Trophoblast cell (in vitro differentiated cells and primary cell): ENCODE measurements at regions not wholly inside any gene's neighbourhood (a gene's known extent, or its start where the extent isn't known, plus 50 kb on each side); places are given as distances from the start of the nearest gene placed in this dataset.
A peak's percentile ranks its signal among the peaks of the same experiment; 100 is the strongest.

Experiments used
- DNase-seq, 2 donors: peaks; one replicate each; pipeline ENCODE4 v3.0.0-alpha.2; 2016
- H2AFZ ChIP-seq: 2 replicates; pipeline ENCODE4 v1.6.1; 2013; ENCODE audit warnings: low read length, moderate library complexity, mild to moderate bottlenecking; ENCODE audit not compliant: insufficient read depth, poor library complexity
- H2AK5ac ChIP-seq: 2 replicates; pipeline ENCODE4 v1.6.1; 2013; ENCODE audit warnings: mild to moderate bottlenecking, low read length
- H2BK120ac ChIP-seq: 2 replicates; pipeline ENCODE4 v1.6.1; 2013; ENCODE audit warnings: low read length, mild to moderate bottlenecking, moderate library complexity; ENCODE audit not compliant: insufficient read depth, poor library complexity
- H2BK12ac ChIP-seq: 2 replicates; pipeline ENCODE4 v1.6.1; 2013; ENCODE audit warnings: mild to moderate bottlenecking, low read length, moderate library complexity
- H2BK5ac ChIP-seq: 2 replicates; pipeline ENCODE4 v1.6.1; 2013; ENCODE audit warnings: low read length, low read depth, moderate library complexity, mild to moderate bottlenecking; ENCODE audit not compliant: poor library complexity
- H3K14ac ChIP-seq: 2 replicates; pipeline ENCODE4 v1.6.1; 2013; ENCODE audit warnings: mild to moderate bottlenecking, low read length
- H3K18ac ChIP-seq: 2 replicates; pipeline ENCODE4 v1.6.1; 2013; ENCODE audit warnings: mild to moderate bottlenecking, low read length
- H3K23ac ChIP-seq: 2 replicates; pipeline ENCODE4 v1.6.1; 2013; ENCODE audit warnings: low read length
- H3K27ac ChIP-seq: 2 replicates; pipeline ENCODE4 v1.5.1; 2013; ENCODE audit warnings: low read depth, mild to moderate bottlenecking, inconsistent platforms, low read length, moderate library complexity
- H3K27me3 ChIP-seq: 2 replicates; pipeline ENCODE4 v1.6.1; 2013; ENCODE audit warnings: inconsistent platforms, mild to moderate bottlenecking, low read length, moderate library complexity; ENCODE audit not compliant: insufficient read depth
- H3K36me3 ChIP-seq, 2 experiments: 1 replicate in 1 of 2; 2 replicates in 1 of 2; pipeline ENCODE4 v1.6.1; 2013; ENCODE audit warnings: low read length in 2 of 2, mild to moderate bottlenecking in 2 of 2, moderate library complexity in 1 of 2; ENCODE audit not compliant: insufficient read depth in 2 of 2, control insufficient read depth in 1 of 2
- H3K4ac ChIP-seq: 2 replicates; pipeline ENCODE4 v1.6.1; 2013; ENCODE audit warnings: low read depth, mild to moderate bottlenecking, low read length, moderate library complexity
- H3K4me1 ChIP-seq, 2 experiments: 1 replicate in 1 of 2; 2 replicates in 1 of 2; pipeline ENCODE4 v1.6.1; 2013; ENCODE audit warnings: low read length in 2 of 2, mild to moderate bottlenecking in 2 of 2, moderate library complexity in 1 of 2; ENCODE audit not compliant: insufficient read depth in 2 of 2, control insufficient read depth in 1 of 2
- H3K4me2 ChIP-seq: 2 replicates; pipeline ENCODE4 v1.6.1; 2013; ENCODE audit warnings: inconsistent platforms, mild to moderate bottlenecking, low read length, moderate library complexity
- H3K4me3 ChIP-seq: 2 replicates; pipeline ENCODE4 v1.5.1; 2013; ENCODE audit warnings: mild to moderate bottlenecking, low read depth, low read length, inconsistent platforms
- H3K79me1 ChIP-seq: one replicate; pipeline ENCODE4 v1.6.1; 2013; ENCODE audit warnings: low read length
- H3K79me2 ChIP-seq: 2 replicates; pipeline ENCODE4 v1.6.1; 2013; ENCODE audit warnings: low read length, mild to moderate bottlenecking; ENCODE audit not compliant: control insufficient read depth, insufficient read depth, poor library complexity
- H3K9ac ChIP-seq: 2 replicates; pipeline ENCODE4 v1.6.1; 2013; ENCODE audit warnings: mild to moderate bottlenecking, low read length
- H3K9me3 ChIP-seq: 2 replicates; pipeline ENCODE4 v1.6.1; 2013; ENCODE audit warnings: low read depth, mild to moderate bottlenecking, control low read depth, inconsistent platforms, low read length; ENCODE audit not compliant: insufficient read depth
- H4K12ac ChIP-seq: 2 replicates; pipeline ENCODE4 v1.6.1; 2013; ENCODE audit warnings: low read depth, mild to moderate bottlenecking, low read length, moderate library complexity
- H4K8ac ChIP-seq: 2 replicates; pipeline ENCODE4 v1.6.1; 2013; ENCODE audit warnings: low read depth, mild to moderate bottlenecking, low read length, moderate library complexity
- H4K91ac ChIP-seq: one replicate; pipeline ENCODE4 v1.6.1; 2013; ENCODE audit warnings: low read depth, mild to moderate bottlenecking, low read length, moderate library complexity
- WGBS: extraction: QIAGEN DNeasy Blood & Tissue Kit; methylation state at CpG from one replicate; pipeline ENCODE4 v1.1.7; 2013; ENCODE audit warnings: missing lambda C conversion rate; ENCODE audit not compliant: insufficient read length, insufficient coverage; ENCODE audit errors: extremely low coverage; 5-methylcytosine and 5-hydroxymethylcytosine counted together

GRCh38 chr2:21451403-21451802, 327.6 kb downstream of the TDRD15 start:
- Histone ChIP-seq H3K4me1 (no peaks in the 10 kb centered on the region), H3K4me2 (no peak overlapping the region), H3K79me1 (no peaks in the 10 kb centered on the region), H2BK12ac (no peak overlapping the region), H2BK120ac (no peak overlapping the region), H3K4me3 (no peak overlapping the region), H2AK5ac (no peak overlapping the region), H4K8ac (no peak overlapping the region), H3K36me3 (no peaks in the 10 kb centered on the region), H3K27ac (no peak overlapping the region), H3K9ac (no peak overlapping the region), H2AFZ (no peak overlapping the region), H4K91ac (no peak overlapping the region), H3K9me3 (no peaks in the 10 kb centered on the region), H3K18ac (no peak overlapping the region), H3K79me2 (no peaks in the 10 kb centered on the region), H3K23ac (no peak overlapping the region), H2BK5ac (no peak overlapping the region), H3K4ac (no peak overlapping the region), H4K12ac (no peak overlapping the region), H3K14ac (no peak overlapping the region), H3K27me3 (no peaks in the 10 kb centered on the region)
- peak in 1 of 2 donors; percentile 4 for DNase-seq
- WGBS: no CpG with 5 or more reads among the region's 2 CpGs

- Histone ChIP-seq H3K27ac (no peak overlapping the region), H3K4me2 (no peak overlapping the region), H3K36me3 (no peaks in the 10 kb centered on the region), H2BK12ac (no peak overlapping the region), H3K79me2 (no peaks in the 10 kb centered on the region), H3K9me3 (no peaks in the 10 kb centered on the region), H3K9ac (no peak overlapping the region), H3K4ac (no peak overlapping the region), H2AK5ac (no peak overlapping the region), H3K23ac (no peak overlapping the region), H3K18ac (no peak overlapping the region), H2AFZ (no peak overlapping the region), H3K4me3 (no peak overlapping the region), H4K91ac (no peak overlapping the region), H3K4me1 (no peaks in the 10 kb centered on the region), H4K12ac (no peak overlapping the region), H4K8ac (no peak overlapping the region), H2BK120ac (no peak overlapping the region), H3K79me1 (no peaks in the 10 kb centered on the region), H3K27me3 (no peaks in the 10 kb centered on the region), H3K14ac (no peak overlapping the region), H2BK5ac (no peak overlapping the region)
- no CpG with 5 or more reads among the region's 5 CpGs for WGBS
- no peak for DNase-seq
These were observed 328.5 kb downstream of the TDRD15 start for GRCh38 chr2:21452263-21452662.

- WGBS: no CpG with 5 or more reads among the region's 5 CpGs
- no peak overlapping the region for H4K12ac ChIP-seq
- no peaks in the 10 kb centered on the region for H3K27me3 ChIP-seq
- no peak overlapping the region for H3K18ac ChIP-seq
- DNase-seq: no peak
- no peaks in the 10 kb centered on the region for H3K79me1 ChIP-seq
- H3K23ac ChIP-seq: no peak overlapping the region
- no peak overlapping the region for H2BK120ac ChIP-seq
- no peak overlapping the region for H4K8ac ChIP-seq
- H3K9me3 ChIP-seq: no peaks in the 10 kb centered on the region
- no peak overlapping the region for H3K4me3 ChIP-seq
- no peak overlapping the region for H2BK5ac ChIP-seq
- H3K14ac ChIP-seq: no peak overlapping the region
- no peak overlapping the region for H2AK5ac ChIP-seq
- H3K79me2 ChIP-seq: no peaks in the 10 kb centered on the region
- H2AFZ ChIP-seq: no peak overlapping the region
- H3K4me2 ChIP-seq: no peak overlapping the region
- H2BK12ac ChIP-seq: no peak overlapping the region
- no peaks in the 10 kb centered on the region for H3K36me3 ChIP-seq
- no peak overlapping the region for H4K91ac ChIP-seq
- no peak overlapping the region for H3K9ac ChIP-seq
- H3K27ac ChIP-seq: no peak overlapping the region
- H3K4me1 ChIP-seq: no peaks in the 10 kb centered on the region
- no peak overlapping the region for H3K4ac ChIP-seq
These were observed 328.9 kb downstream of the TDRD15 start for GRCh38 chr2:21452678-21453077.

- H4K12ac ChIP-seq: no peak overlapping the region
- no peak for DNase-seq
- H3K4me1 ChIP-seq: no peaks in the 10 kb centered on the region
These were observed 330.1 kb downstream of the TDRD15 start for GRCh38 chr2:21453723-21454450.

More at GRCh38 chr2:21453723-21454450, 330.1 kb downstream of the TDRD15 start:
- no peak overlapping the region for H3K9ac ChIP-seq
- no peak overlapping the region for H3K18ac ChIP-seq
- no peak overlapping the region for H2AK5ac ChIP-seq
- H4K8ac ChIP-seq: no peak overlapping the region
- no CpG with 5 or more reads among the region's 8 CpGs for WGBS
- no peak overlapping the region for H2AFZ ChIP-seq
- no peak overlapping the region for H3K23ac ChIP-seq
- no peaks in the 10 kb centered on the region for H3K36me3 ChIP-seq
- H3K27ac ChIP-seq: no peak overlapping the region
- no peak overlapping the region for H3K14ac ChIP-seq
- H4K91ac ChIP-seq: no peak overlapping the region
- H3K4ac ChIP-seq: no peak overlapping the region
- no peaks in the 10 kb centered on the region for H3K79me1 ChIP-seq
- no peak overlapping the region for H3K4me3 ChIP-seq
- no peak overlapping the region for H3K4me2 ChIP-seq
- no peak overlapping the region for H2BK12ac ChIP-seq
- H3K9me3 ChIP-seq: no peaks in the 10 kb centered on the region
- no peak overlapping the region for H2BK120ac ChIP-seq
- H3K79me2 ChIP-seq: no peaks in the 10 kb centered on the region
- no peak overlapping the region for H2BK5ac ChIP-seq
- no peaks in the 10 kb centered on the region for H3K27me3 ChIP-seq
